ENCODE measurements at regions not wholly inside any gene's neighbourhood (a gene's known extent, or its start where the extent isn't known, plus 50 kb on each side); places are given as distances from the start of the nearest gene placed in this dataset.

DNA sequence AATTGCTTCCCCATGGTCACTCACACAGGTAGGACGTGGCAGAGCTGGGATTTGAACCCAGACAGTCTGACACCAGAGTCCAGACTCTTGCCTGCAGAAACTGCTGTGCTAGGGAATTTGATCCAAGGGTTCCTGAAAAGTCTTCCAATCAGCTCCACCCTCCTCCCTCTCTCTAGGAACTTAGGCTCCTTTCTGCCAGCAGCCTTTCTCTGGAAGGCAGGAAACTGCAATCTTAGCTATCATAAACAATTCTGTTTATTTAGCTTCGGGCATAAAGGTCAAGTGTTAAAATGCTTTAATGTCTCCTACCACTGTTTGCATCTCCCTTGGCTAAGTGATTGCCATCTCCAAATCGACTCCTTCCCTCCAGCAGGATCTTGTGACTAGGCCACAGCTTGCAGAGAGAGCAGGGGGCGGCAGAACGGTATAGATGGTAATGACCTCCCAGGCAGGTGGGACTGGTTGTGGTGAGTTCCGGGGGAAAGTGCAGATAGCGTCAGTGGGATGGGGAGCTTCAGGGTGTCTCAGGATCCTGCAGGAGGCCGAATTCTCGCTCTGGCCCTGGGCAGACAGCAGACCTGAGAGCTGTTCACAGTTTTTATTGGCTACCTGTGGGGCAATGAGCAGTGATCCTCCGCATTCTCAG, 882.4 kb upstream of the EEF2KMT start:
- no peaks in the 10 kb centered on the region for H3K27me3 ChIP-seq
- H3K36me3 ChIP-seq (replicated peaks in 1 of 2; ENCODE audit: insufficient read depth in 1 of 2, low read depth in 2 of 2): no peaks in the 10 kb centered on the region
- intact Hi-C loops (cut with DNase I): no loop called here
- H3K4me1 ChIP-seq: no peaks in the 10 kb centered on the region
- H3K27ac ChIP-seq: no peak overlapping the region
- DNase-seq: no peak
- H3K9me3 ChIP-seq: no peaks in the 10 kb centered on the region
- 28 to 33% methylated on average over 10 of the region's 10 CpGs for WGBS, 2 donors
- no peak overlapping the region for H3K4me3 ChIP-seq
- ATAC-seq: no peak
- TF ChIP-seq, protein P1, sequence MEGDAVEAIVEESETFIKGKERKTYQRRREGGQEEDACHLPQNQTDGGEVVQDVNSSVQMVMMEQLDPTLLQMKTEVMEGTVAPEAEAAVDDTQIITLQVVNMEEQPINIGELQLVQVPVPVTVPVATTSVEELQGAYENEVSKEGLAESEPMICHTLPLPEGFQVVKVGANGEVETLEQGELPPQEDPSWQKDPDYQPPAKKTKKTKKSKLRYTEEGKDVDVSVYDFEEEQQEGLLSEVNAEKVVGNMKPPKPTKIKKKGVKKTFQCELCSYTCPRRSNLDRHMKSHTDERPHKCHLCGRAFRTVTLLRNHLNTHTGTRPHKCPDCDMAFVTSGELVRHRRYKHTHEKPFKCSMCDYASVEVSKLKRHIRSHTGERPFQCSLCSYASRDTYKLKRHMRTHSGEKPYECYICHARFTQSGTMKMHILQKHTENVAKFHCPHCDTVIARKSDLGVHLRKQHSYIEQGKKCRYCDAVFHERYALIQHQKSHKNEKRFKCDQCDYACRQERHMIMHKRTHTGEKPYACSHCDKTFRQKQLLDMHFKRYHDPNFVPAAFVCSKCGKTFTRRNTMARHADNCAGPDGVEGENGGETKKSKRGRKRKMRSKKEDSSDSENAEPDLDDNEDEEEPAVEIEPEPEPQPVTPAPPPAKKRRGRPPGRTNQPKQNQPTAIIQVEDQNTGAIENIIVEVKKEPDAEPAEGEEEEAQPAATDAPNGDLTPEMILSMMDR (IDR thresholded peaks at IDR 0.05): no peak
- no peak for TF ChIP-seq POLR2A (IDR thresholded peaks at IDR 0.05)

DNA sequence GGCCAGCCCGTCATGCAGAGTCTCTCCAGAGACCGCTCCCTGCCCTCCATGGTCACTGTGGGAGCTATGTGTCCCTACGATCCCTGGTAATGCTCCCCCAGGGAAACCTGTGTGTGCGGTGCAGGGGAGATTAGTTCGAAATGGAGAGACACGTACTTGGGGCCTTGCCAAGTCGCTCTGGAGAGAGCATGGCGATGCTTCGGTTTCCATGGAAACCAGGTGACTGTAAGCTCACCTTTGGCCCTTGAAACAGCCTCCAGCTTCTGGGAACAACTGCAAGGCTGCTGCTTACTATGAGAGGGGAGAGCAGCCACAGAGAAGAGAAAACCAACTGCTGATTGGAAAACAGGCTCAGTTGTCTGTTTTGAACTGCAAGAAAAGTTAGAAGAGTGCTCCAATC, 879.7 kb upstream of the EEF2KMT start:
- ATAC-seq (no peak), DNase-seq (no peak)
- no peaks in the 10 kb centered on the region for H3K27me3 ChIP-seq
- H3K36me3 ChIP-seq (replicated peaks in 1 of 2; ENCODE audit: insufficient read depth in 1 of 2, low read depth in 2 of 2): no peaks in the 10 kb centered on the region
- no peak overlapping the region for H3K4me3 ChIP-seq
- no peak overlapping the region for H3K27ac ChIP-seq
- H3K9me3 ChIP-seq: no peaks in the 10 kb centered on the region
- no peak for TF ChIP-seq POLR2A (IDR thresholded peaks at IDR 0.05)
- TF ChIP-seq, protein P1 (IDR thresholded peaks at IDR 0.05): no peak
- 28 to 33% methylated on average over 8 of the region's 9 CpGs for WGBS, 2 donors
- H3K4me1 ChIP-seq: no peaks in the 10 kb centered on the region
- intact Hi-C loops (cut with DNase I): no loop called here

DNA sequence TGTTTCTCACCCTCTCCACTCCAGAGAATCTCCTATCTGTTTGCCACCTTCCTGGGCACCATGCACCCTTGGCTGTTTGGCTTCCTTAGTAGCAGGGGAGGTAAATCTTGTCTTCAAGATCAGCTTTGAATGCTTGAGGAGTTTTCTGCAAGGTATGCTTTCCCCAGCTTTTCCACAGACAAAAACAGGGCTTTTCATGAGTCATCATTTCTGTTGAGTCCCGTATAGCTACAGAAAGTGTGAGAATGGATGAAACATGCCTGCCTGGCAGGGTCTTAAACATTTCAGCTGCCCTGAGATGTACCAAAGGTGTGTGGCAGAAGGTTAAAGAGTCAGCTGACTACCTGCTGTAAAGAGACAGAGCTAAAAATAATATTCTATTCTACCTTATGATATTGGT, 875.2 kb upstream of the EEF2KMT start:
- intact Hi-C loops (cut with DNase I): no loop called here
- DNase-seq: no peak
- Histone ChIP-seq H3K36me3 (replicated peaks in 1 of 2; ENCODE audit: insufficient read depth in 1 of 2, low read depth in 2 of 2) (no peaks in the 10 kb centered on the region), H3K4me3 (no peak overlapping the region), H3K27me3 (no peaks in the 10 kb centered on the region), H3K4me1 (no peaks in the 10 kb centered on the region), H3K9me3 (no peaks in the 10 kb centered on the region), H3K27ac (no peak overlapping the region)
- TF ChIP-seq, protein P1 (IDR thresholded peaks at IDR 0.05): no peak
- TF ChIP-seq POLR2A (IDR thresholded peaks at IDR 0.05): no peak
- WGBS, 2 donors: 54 to 71% methylated on average over 1 of the region's 1 CpG
- ATAC-seq: no peak

DNA sequence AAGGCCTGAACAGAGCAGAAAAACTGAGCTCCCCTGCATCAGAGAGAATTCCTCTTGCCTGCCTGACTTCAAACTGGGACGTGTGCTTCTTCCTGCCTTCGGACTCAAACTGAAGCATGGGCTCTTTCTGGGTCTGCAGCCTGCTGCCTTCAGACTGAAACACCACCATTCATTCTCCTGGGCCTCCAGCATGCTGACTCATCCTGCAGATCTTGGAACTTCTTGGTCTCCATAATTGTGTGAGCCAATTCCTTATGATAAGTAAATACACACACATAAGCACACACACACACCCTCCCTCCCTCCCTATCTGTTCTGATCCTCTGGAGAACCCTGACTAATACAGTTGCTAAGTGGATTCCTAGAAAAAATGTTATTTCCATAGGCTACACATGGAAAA, 874.3 kb upstream of the EEF2KMT start:
- DNase-seq (no peak), ATAC-seq (no peak)
- Histone ChIP-seq H3K9me3 (no peaks in the 10 kb centered on the region), H3K27me3 (no peaks in the 10 kb centered on the region), H3K27ac (no peak overlapping the region), H3K4me3 (no peak overlapping the region), H3K4me1 (no peaks in the 10 kb centered on the region), H3K36me3 (replicated peaks in 1 of 2; ENCODE audit: insufficient read depth in 1 of 2, low read depth in 2 of 2) (no peaks in the 10 kb centered on the region)
- TF ChIP-seq, protein P1 (IDR thresholded peaks at IDR 0.05): no peak
- TF ChIP-seq POLR2A (IDR thresholded peaks at IDR 0.05): no peak
- intact Hi-C loops (cut with DNase I): no loop called here
- WGBS, 2 donors: 54% methylated on average over 2 of the region's 2 CpGs; no CpG with 5 or more reads in 1 of the 2 donors

DNA sequence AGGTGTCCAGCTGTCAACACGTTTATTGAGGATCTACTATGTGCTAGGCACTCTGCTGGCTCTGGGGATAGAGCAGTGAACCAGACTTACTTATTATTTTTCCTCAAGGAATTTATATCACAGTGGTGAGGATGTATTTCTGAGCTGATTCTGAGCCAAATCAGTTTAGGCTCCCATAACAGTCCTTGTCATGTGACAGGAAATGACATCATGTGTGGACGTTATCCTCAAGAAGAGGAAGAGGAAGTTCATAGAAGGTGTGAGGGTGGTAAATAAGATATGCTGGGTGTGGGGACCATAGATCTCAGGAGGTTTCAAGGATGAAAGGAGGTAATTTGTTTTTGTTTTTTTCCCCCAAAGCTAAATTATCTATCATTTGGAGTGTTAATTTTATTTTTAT, 873.5 kb upstream of the EEF2KMT start:
- TF ChIP-seq, protein P1 (IDR thresholded peaks at IDR 0.05): no peak
- TF ChIP-seq POLR2A (IDR thresholded peaks at IDR 0.05): no peak
- Histone ChIP-seq H3K4me1 (no peaks in the 10 kb centered on the region), H3K36me3 (replicated peaks in 1 of 2; ENCODE audit: insufficient read depth in 1 of 2, low read depth in 2 of 2) (no peaks in the 10 kb centered on the region), H3K9me3 (no peaks in the 10 kb centered on the region), H3K27ac (no peak overlapping the region), H3K27me3 (no peaks in the 10 kb centered on the region), H3K4me3 (no peak overlapping the region)
- 30 to 46% methylated on average over 2 of the region's 2 CpGs for WGBS, 2 donors
- DNase-seq: no peak
- intact Hi-C loops (cut with DNase I): no loop called here
- no peak for ATAC-seq
